Urinary bladder (tissue), 3 donors: ENCODE measurements at regions not wholly inside any gene's neighbourhood (a gene's known extent, or its start where the extent isn't known, plus 50 kb on each side); places are given as distances from the start of the nearest gene placed in this dataset.

ENCODE experiments used
- DNase-seq: peaks from one replicate; pipeline ENCODE4 v3.0.0-alpha.2; 2015; ENCODE audit errors: extremely low spot score
- H3K27ac ChIP-seq: one replicate; pipeline ENCODE4 v1.5.1; 2013; ENCODE audit warnings: low read depth, mild to moderate bottlenecking, moderate library complexity
- H3K36me3 ChIP-seq: one replicate; pipeline ENCODE4 v1.6.1; 2013; ENCODE audit warnings: mild to moderate bottlenecking, moderate library complexity; ENCODE audit not compliant: insufficient read depth
- H3K4me1 ChIP-seq: one replicate; pipeline ENCODE4 v1.6.1; 2013; ENCODE audit warnings: mild to moderate bottlenecking, moderate library complexity; ENCODE audit not compliant: insufficient read depth
- H3K4me3 ChIP-seq: one replicate; pipeline ENCODE4 v1.5.1; 2013; ENCODE audit warnings: low read depth, low read length
- WGBS: extraction: QIAGEN DNeasy Blood & Tissue Kit; methylation state at CpG from one replicate; pipeline ENCODE4 v1.1.7; 2013; 5-methylcytosine and 5-hydroxymethylcytosine counted together
- donor health status: healthy with polysubstance abuse.
- donor health status: healthy.

- Histone ChIP-seq H3K36me3 (no peaks in the 10 kb centered on the region), H3K4me3 (no peak overlapping the region), H3K4me1 (no peaks in the 10 kb centered on the region), H3K27ac (no peak overlapping the region)
- WGBS, result 94% methylated on average over 4 of the region's 4 CpGs
- no peak for DNase-seq
Measured at GRCh38 chr12:128120035-128120434, 146.9 kb upstream of the TMEM132C start.

- no peaks in the 10 kb centered on the region for H3K36me3 ChIP-seq
- no peak overlapping the region for H3K27ac ChIP-seq
- no peaks in the 10 kb centered on the region for H3K4me1 ChIP-seq
- no peak overlapping the region for H3K4me3 ChIP-seq
- DNase-seq, result no peak
- 50% methylated on average over 3 of the region's 3 CpGs for WGBS
Measured at GRCh38 chr12:128121424-128121823, 145.5 kb upstream of the TMEM132C start.

GRCh38 chr12:128123096-128123495 is 143.9 kb upstream of the TMEM132C start:
- Histone ChIP-seq H3K36me3 (no peaks in the 10 kb centered on the region), H3K4me1 (no peaks in the 10 kb centered on the region), H3K4me3 (no peak overlapping the region), H3K27ac (no peak overlapping the region)
- DNase-seq, result no peak
- WGBS, result 87% methylated on average over 8 of the region's 8 CpGs

- Histone ChIP-seq H3K27ac (no peak overlapping the region), H3K4me1 (no peaks in the 10 kb centered on the region), H3K36me3 (no peaks in the 10 kb centered on the region), H3K4me3 (no peak overlapping the region)
- WGBS, result 80% methylated on average over 4 of the region's 4 CpGs
- no peak for DNase-seq
Measured at GRCh38 chr12:128131955-128132354, 135.0 kb upstream of the TMEM132C start.

GRCh38 chr12:128133321-128134073 is 133.5 kb upstream of the TMEM132C start:
- H3K4me1 ChIP-seq, result no peaks in the 10 kb centered on the region
- H3K27ac ChIP-seq, result no peak overlapping the region
- no peak for DNase-seq
- H3K36me3 ChIP-seq, result no peaks in the 10 kb centered on the region
- no peak overlapping the region for H3K4me3 ChIP-seq
- WGBS, result 44% methylated on average over 7 of the region's 7 CpGs

- Histone ChIP-seq H3K4me1 (no peaks in the 10 kb centered on the region), H3K4me3 (no peak overlapping the region), H3K27ac (no peak overlapping the region), H3K36me3 (no peaks in the 10 kb centered on the region)
- WGBS, result 70% methylated on average over 6 of the region's 6 CpGs
- no peak for DNase-seq
Measured at GRCh38 chr12:128137140-128137539, 129.8 kb upstream of the TMEM132C start.

GRCh38 chr12:128138125-128138524 is 128.8 kb upstream of the TMEM132C start:
- no peak for DNase-seq
- 64% methylated on average over 1 of the region's 1 CpG for WGBS
- Histone ChIP-seq H3K4me3 (no peak overlapping the region), H3K36me3 (no peaks in the 10 kb centered on the region), H3K4me1 (no peaks in the 10 kb centered on the region), H3K27ac (no peak overlapping the region)

GRCh38 chr12:128140551-128140950 is 126.4 kb upstream of the TMEM132C start:
- no peaks in the 10 kb centered on the region for H3K4me1 ChIP-seq
- 48% methylated on average over 4 of the region's 4 CpGs for WGBS
- no peak overlapping the region for H3K4me3 ChIP-seq
- DNase-seq, result no peak
- H3K27ac ChIP-seq, result no peak overlapping the region
- no peaks in the 10 kb centered on the region for H3K36me3 ChIP-seq

GRCh38 chr12:128150961-128151360 is 116.0 kb upstream of the TMEM132C start:
- no peaks in the 10 kb centered on the region for H3K4me1 ChIP-seq
- H3K36me3 ChIP-seq, result no peaks in the 10 kb centered on the region
- no peak overlapping the region for H3K27ac ChIP-seq
- H3K4me3 ChIP-seq, result no peak overlapping the region
- 66% methylated on average over 5 of the region's 5 CpGs for WGBS
- no peak for DNase-seq

- no peak for DNase-seq
Measured at GRCh38 chr12:128155571-128155970, 111.4 kb upstream of the TMEM132C start.

GRCh38 chr12:128163086-128163485 is 103.9 kb upstream of the TMEM132C start:
- 51% methylated on average over 5 of the region's 5 CpGs for WGBS
- Histone ChIP-seq H3K4me3 (no peak overlapping the region), H3K36me3 (no peaks in the 10 kb centered on the region), H3K4me1 (no peaks in the 10 kb centered on the region), H3K27ac (no peak overlapping the region)
- DNase-seq, result no peak

More at GRCh38 chr12:128155571-128155970, 111.4 kb upstream of the TMEM132C start:
- WGBS, result 51% methylated on average over 4 of the region's 4 CpGs
- Histone ChIP-seq H3K4me1 (no peaks in the 10 kb centered on the region), H3K4me3 (no peak overlapping the region), H3K36me3 (no peaks in the 10 kb centered on the region), H3K27ac (no peak overlapping the region)

GRCh38 chr12:128164533-128164932 is 102.4 kb upstream of the TMEM132C start:
- Histone ChIP-seq H3K4me3 (no peak overlapping the region), H3K4me1 (no peaks in the 10 kb centered on the region), H3K36me3 (no peaks in the 10 kb centered on the region), H3K27ac (no peak overlapping the region)
- WGBS, result 52% methylated on average over 1 of the region's 1 CpG
- DNase-seq, result no peak

- H3K4me1 ChIP-seq, result no peaks in the 10 kb centered on the region
- WGBS, result 93% methylated on average over 3 of the region's 3 CpGs
- no peak overlapping the region for H3K4me3 ChIP-seq
- no peak for DNase-seq
- H3K27ac ChIP-seq, result no peak overlapping the region
- H3K36me3 ChIP-seq, result no peaks in the 10 kb centered on the region
Measured at GRCh38 chr12:128165387-128165786, 101.6 kb upstream of the TMEM132C start.

GRCh38 chr12:128168273-128168672 is 98.7 kb upstream of the TMEM132C start:
- WGBS, result 67% methylated on average over 5 of the region's 5 CpGs
- DNase-seq, result no peak

More at GRCh38 chr12:128168273-128168672, 98.7 kb upstream of the TMEM132C start:
- Histone ChIP-seq H3K4me3 (no peak overlapping the region), H3K36me3 (no peaks in the 10 kb centered on the region), H3K4me1 (no peaks in the 10 kb centered on the region), H3K27ac (no peak overlapping the region)
